GM21619 (cell line): ENCODE measurements at regions not wholly inside any gene's neighbourhood (a gene's known extent, or its start where the extent isn't known, plus 50 kb on each side); places are given as distances from the start of the nearest gene placed in this dataset.
"Not testable (repeated sequence)": the region's sequence is repeated elsewhere in the genome, so short reads cannot be mapped to it uniquely, and the experiment has no call there.

Source experiments
- ATAC-seq: cut with Tn5 transposase; IDR thresholded peaks from one replicate; pipeline ENCODE4 v1.9.1; 2021; ENCODE audit not compliant: unreplicated experiment

DNA sequence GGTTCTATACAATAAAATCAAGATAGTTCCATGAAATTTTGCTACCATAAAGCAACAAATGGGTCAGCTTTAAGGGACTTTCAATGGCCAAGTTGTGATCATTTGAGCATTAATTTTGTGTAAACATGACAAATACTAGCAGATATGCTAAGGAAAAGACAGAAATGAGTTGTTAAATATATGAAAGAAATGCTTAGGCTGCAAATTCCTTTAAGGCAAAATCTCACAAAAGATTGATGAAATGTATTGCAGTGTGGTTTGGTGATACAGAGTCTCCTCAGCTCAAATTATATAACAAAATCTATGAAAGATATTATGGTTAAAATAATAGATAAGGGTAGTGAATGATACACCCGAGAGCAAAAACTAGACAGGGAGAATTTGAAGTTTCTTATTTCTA is 377.2 kb downstream of the RAP2B start:
- ATAC-seq = no peak

DNA sequence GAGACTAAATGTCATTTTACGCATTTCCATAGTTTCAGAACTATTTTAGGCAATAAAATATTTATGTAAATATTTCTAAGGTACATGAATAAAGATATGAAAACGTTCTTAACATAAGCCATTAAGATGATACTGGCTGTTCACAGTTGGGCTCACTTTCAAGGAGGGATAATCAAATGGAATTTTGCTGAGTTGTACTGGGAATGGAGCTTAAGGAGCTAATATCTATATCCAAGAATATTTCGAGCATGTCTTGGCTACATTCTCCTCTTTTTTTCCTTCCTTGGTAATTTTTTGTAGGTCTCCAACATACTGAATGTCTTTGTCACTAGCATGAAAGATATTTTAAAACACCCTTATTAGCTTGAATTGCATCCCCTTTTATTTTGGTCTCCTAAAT is 383.4 kb downstream of the RAP2B start:
- no peak for ATAC-seq

DNA sequence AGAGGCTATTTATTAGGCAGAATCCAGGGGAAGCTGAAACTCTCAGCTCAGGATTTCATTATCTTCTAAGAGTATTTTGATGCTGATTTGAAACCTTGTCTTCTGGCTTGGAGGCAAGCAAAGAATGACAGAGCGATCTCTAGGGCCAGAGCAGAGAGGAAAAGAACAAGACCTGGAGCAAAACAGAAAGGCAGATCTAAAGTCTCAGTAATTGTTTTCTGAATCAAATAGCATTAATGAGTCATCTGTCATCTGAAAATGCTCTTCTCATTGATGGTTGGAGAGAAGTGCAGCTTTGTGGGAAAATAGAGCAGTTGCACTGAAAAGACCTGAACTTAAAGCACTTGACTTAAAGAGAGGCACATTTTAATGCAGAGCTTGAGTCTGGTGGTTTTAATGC is 385.9 kb downstream of the RAP2B start:
- ATAC-seq = no peak

DNA sequence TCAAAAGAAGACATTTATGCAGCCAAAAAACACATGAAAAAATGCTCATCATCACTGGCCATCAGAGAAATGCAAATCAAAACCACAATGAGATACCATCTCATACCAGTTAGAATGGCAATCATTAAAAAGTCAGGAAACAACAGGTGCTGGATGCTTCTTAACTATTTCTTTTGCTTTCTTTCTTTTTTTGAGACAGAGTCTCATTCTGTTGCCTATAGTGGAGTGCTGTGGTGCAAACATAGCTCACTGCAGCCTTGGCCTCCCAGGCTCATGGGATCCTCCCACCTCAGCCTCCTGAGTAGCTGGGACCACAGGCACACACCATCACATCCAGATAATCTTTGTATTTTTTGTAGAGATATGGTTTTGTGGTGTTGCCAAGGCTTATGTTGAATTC is 387.7 kb downstream of the RAP2B start:
- ATAC-seq = not testable (repeated sequence)

DNA sequence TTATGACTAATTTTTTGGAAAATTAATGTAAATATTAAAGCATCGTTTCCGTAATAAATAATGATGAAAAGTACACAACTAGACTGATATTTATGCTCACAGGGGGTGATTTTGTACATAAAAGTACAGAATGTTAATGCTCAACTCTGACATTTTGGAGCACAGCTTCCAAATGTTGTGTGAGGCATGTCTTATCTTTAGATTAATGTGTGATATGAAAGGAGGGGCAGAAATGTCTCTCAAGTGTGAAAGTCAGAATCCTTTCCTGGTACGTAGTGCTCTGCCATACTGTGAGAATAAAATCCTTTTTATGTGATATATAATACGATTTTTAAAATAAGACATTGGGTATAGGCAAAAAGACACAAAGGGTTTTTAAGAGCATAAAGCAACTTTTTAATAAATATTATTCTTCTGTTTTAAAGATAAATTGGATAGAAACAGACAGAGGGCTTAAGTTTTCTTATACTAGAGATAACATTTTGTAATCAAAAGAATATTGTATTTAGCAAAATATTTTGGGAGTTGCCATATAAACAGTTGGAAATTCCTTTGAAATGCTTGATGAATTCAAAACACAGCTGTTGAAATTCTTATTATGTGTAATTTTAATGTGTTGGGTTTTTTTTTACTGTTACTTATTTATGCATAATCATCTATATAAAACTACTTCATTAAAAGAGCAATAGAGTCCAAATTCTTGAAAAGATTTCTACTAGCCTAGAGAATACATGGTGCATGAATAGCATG is 389.7 kb downstream of the RAP2B start:
- ATAC-seq = no peak

DNA sequence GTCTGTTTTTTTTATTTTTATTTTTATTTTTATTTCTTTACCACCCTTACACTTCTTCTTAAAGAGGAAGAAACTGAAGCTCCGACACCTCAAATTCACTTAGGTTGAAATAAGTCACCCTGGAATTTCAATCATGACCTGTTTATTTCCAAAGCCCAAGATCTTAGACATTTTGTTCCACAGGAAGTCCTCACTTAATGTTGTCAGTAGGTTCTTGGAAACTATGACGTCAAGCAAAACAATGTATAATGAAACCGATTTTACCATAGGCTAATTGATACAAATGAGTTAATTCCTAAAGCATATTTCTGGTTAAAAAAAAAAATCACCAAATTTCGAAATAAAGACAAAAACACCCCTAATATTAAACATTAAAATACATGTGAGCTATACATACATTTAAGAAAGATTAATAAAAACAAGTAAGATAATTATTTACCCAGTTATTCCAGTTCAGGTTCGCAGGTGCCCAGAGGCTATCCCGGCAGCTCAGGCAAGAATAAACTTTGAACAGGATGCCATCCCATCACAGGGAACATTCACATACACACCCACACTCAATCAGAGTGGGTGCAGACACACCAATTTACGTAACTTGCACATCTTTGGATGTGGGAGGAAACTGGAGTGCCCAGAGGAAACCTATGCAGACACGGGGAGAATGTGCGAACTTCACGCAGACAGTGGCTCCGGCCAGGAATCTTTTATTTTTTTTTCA is 391.0 kb downstream of the RAP2B start:
- no peak for ATAC-seq

DNA sequence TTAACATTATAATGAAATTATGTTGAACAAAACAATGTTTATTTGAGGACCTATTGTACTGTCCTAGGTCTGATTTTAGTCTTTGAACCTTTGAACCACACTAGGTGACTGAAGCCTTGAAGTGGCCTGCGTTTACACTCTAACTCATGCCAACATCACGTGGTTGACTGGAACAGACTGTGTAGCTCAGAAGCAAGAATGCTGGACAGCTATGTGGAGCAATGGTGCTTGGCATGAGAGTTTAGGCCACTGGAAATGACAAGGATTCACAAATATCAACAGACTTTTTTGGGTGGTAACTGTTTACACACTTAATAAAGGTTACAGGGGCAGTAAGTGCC is 391.5 kb downstream of the RAP2B start:
- ATAC-seq = no peak

DNA sequence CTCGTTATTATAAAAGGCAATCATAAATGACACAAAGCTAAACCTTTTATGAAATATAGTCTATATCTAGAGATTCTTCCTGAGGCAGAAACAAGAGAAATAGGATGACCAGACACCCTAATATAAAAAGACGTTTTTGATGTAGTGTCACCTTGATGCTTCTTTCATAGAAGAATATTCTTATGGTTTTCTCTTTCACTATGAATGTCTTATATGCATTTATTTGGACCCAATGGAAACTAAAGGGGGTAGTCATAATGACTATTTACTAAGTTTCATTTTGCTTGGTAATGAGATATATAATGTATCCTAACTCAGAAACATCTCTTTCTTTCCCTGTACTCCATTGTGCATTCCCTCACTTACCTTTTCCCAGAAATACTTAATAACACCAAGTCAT is 393.9 kb downstream of the RAP2B start:
- ATAC-seq = no peak

DNA sequence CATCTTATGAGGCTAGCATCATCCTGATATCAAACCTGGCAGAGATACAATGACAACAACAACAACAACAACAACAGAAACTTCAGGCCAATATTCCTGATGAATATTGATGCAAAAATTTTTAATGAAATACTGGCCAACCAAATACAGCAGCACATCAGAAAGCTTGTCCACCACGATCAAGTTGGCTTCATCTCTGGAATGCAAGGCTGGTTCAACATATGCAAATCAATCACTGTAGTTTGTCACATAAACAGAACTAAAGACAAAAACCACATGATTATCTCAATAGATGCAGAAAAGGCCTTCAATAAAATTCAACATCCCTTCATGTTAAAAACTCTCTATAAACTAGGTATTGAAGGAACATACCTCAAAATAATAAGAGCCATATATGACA is 397.3 kb downstream of the RAP2B start:
- not testable (repeated sequence) for ATAC-seq

DNA sequence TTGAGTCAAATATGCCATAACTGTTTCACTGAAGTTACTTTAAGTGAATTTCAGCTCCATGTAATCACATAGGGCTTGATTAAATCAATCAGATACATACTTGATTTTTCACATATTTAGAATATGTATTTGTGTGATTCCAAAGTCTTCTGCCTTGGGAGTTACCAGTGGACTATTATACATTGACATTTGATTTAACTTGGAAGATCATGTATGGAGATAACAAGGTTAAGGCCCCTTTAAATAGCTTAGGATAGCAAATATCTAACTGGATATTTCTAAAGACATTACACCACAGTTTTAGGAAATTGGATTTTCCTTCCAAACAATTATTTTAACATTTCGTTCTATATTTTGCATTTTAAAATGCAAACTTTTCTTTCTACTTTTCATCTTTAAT is 405.0 kb downstream of the RAP2B start:
- no peak for ATAC-seq

DNA sequence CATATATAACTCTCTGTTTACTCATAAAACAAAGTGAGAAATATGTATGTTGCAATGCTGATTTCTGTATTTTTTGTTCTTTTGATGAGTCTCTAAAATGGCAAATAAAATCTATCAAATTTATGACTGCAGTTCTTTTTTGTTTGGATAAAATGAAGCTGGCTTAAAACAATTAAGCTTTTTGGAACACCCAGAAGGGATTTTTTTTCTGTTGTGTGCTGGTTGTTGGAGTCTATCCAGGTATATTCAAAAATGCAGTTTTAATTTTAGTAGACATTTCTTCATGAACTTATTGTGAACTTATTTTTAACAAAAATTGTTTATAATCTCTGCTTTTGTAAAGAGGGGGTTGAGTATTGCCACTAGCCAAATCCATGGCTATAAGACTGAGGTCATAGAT is 405.5 kb downstream of the RAP2B start:
- no peak for ATAC-seq

DNA sequence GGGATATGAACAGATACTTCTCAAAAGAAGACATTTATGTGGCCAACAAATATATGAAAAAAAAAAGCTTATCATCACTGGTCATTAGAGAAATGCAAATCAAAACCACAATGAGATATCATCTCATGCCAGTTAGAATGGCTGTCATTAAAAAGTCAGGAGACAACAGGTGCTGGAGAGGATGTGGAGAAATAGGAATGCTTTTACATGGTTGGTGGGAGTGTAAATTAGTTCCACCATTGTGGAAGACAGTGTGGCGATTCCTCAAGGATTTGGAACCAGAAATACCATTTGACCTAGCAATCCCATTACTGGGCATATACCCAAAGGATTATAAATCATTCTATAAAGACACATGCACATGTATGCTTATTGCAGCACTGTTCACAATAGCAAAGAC is 408.5 kb downstream of the RAP2B start:
- ATAC-seq = not testable (repeated sequence)

DNA sequence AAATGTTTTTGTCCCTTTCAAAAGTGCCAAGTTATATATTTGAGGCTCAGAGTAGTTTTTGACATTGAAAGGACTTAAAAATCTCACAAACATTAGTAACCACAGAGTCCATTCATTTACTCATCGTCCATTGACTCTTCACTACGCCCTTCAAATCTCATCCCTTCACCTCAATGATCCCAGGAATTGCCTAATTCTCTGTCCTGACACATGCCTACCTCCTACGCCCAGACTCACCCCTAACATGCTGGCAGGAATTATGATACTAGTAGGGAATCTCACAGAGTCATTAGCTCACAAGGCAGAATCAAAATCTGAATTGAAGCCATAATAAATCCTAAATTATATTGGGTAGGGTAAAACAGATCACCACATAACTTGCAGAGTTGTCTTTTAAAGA is 410.1 kb downstream of the RAP2B start:
- no peak for ATAC-seq

DNA sequence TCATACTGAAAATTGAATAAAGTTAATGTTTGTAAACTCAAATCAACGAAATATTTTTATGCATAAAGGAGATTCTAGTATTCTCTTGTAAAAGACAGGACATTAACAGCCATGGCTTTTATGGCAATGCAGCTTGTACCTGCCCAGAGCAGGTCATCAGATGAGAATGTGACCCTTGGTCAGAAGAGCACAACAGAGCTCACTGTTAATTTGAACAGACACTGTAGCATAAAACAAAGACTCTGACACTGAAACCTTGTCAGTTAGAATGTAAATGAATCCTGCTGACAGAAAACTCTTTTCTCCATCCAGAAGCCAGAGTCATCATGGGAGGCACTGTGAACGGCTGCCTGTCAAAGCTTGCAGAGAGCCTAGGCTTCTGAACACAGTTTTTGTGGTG is 410.6 kb downstream of the RAP2B start:
- no peak for ATAC-seq

DNA sequence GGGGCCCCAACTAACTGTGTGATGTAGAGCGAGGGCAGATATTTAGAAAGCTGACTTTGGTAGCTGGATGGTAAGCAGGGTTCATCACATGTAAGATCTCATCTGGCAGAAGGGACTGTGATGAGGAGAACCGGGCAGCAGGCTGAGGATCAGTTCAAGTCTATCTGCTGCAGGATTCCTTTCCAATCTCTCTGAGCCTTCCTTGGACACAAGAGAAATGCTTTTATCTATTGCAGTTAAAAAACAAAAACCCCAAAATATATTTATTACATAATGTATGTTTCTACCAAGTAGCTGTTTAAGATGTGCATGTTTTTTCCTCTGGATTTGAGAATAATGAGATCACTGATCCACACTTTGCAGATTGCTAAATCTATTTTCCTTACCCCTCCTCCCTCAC is 411.5 kb downstream of the RAP2B start:
- ATAC-seq = no peak

DNA sequence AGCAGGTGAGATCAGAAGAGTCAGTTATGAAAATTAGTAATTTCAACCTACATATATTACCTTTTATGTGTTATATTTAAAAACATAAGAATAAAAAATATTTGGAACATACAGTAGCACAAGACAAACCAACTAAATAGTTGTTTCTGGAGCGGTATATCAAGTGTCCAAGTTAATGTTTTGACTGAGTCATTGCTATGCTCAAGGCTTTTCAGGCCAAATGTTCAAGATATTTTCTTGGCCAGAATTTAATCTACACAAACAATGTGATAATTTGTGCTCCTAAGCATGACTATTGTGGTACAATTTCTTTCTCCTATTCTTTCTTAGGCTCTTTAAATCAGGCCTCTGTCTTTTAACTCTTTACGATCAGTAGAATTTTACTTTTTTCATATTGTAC is 412.4 kb downstream of the RAP2B start:
- ATAC-seq = no peak

DNA sequence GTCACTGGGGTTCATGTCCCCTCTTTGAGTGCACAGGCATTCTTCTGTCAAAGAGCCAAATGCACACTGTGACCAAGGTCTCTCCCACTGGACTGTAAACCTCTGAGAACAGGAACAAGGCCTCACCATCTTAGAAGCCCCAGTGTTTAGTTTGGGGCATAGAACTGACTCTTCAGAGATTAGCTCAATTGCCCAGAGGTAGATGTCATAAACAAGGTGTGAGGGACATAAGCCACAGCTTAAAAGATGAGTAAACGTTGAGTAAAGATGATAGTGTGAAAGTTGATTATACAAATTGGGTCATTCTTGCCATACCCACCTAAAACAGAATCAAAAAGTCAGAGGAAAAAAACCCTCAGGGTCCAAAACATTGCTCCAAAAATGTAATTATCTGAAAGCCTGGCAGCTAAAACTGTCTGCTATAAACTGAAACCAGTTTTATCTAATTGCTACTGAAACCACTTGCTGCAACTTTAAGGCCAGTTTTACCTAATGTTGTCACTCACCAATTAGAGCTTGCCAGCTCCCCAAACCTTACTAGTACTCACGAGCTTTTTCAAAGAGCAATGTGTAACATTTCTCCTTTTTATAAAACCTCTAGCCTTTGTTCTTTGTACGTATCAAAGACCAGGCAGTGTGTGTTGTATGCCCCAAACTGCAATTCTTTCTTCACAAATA is 415.2 kb downstream of the RAP2B start:
- ATAC-seq = no peak

DNA sequence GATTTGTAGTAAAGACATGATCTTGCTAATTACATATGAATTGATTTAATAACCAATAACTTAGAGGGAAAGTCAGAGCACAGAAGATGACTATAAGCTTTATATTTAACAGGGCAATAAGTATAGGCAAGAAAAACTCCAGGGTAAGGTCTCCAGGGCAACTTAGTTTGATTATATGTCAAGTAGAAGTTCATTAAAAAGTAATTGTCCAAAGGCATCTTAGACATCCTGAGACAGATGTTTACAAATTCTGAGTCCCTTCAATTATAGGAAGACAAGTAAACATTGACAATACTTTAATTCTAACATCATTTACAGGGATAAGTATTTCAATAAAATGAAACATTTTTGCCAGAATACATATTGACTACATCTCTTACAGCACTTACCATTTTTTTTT is 416.0 kb downstream of the RAP2B start:
- no peak for ATAC-seq

DNA sequence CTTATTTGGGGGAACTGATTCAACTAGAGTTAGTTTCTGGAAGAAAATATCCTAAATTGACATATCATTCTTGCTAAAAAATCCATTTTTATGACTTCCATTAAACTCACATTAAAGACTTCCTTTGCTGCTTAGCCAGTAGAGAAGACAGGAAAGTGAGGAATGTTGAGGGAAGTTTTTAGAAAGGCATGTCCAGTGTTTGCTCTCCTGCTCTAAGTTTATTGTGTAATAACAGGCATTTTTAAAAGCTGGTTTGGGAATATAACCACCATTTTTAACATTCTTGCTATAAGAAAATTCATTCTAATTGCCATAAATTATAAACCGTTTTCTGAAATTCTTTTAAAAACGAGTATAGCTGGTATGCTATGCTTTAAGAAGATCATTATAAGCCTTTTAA is 428.0 kb downstream of the RAP2B start:
- ATAC-seq = no peak

DNA sequence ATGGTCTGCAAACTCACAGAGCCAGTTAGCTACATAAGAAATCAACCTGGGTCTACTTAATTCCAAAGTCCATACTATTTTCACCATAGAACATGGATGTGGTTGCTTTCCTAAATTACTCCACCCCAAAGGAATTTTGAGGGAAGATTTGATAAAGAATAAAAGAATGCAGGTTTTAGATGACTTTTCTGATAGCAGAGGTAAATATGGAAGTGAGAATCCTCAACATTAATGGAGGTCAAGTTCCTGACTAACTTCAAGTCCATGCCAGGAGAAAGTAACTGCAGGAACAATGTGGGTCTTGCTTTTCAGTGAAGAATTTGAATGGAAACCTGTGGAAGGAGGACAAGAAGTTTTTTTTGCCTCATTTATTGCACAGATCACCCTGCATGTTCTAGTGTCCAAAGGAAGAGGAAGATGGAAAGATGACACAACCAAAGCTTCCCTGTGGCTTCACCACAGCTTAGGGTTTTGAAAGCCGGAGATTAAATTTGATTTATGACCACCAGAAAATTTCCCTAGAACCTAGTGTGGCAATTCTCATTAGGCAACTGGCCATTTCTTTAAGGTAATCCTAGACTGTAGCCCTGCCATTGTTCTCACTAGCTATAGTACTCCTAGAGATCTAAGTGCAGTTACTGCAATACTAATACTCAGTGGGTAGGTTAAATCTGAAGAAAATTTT is 429.7 kb downstream of the RAP2B start:
- no peak for ATAC-seq

DNA sequence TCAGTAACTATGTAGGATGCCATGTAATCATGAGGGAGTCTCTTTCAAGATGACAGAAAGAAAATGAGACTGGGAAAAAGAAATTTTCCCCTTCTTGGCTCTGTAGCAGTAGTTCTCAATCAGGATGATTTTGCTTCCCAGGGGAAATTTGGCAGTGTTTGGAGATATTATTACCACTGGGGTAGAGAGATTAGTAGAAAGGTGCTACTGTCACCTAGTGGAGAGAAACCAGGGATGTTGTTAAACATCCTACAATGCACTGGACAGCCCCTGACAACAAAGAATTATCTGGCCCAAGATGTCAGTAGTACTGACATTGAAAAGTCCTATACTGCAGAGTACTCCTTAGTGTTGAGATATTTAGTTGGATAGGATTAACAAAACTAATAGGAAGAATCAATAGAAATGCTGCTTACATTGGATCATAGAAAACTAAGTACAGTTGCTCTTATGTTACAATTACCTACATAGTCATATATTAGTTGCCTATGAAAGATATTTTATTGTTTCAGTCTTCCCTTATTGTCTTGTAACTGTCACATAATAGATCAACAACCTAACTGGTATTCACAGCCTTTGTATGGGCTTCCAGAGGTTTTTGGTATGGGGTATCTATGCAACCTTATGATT is 433.3 kb downstream of the RAP2B start:
- ATAC-seq = no peak
